ENCODE measurements at regions not wholly inside any gene's neighbourhood (a gene's known extent, or its start where the extent isn't known, plus 50 kb on each side); places are given as distances from the start of the nearest gene placed in this dataset.

- H3K27ac ChIP-seq = no peak overlapping the region
- no peaks in the 10 kb centered on the region for H3K4me1 ChIP-seq
- peaks cover 0 to 9% (median 0%) of the 10 kb centered on the region in 3 donors for H3K9me3 ChIP-seq
- peaks cover 25% of the 10 kb centered on the region for H3K27me3 ChIP-seq
- WGBS, 2 donors (ENCODE audit: low coverage in 1 of 2) = 79 to 81% methylated on average over 5 to 8 of the region's 8 CpGs
- no peak for TF ChIP-seq POLR2A (IDR thresholded peaks at IDR 0.05)
- TF ChIP-seq, protein P1, sequence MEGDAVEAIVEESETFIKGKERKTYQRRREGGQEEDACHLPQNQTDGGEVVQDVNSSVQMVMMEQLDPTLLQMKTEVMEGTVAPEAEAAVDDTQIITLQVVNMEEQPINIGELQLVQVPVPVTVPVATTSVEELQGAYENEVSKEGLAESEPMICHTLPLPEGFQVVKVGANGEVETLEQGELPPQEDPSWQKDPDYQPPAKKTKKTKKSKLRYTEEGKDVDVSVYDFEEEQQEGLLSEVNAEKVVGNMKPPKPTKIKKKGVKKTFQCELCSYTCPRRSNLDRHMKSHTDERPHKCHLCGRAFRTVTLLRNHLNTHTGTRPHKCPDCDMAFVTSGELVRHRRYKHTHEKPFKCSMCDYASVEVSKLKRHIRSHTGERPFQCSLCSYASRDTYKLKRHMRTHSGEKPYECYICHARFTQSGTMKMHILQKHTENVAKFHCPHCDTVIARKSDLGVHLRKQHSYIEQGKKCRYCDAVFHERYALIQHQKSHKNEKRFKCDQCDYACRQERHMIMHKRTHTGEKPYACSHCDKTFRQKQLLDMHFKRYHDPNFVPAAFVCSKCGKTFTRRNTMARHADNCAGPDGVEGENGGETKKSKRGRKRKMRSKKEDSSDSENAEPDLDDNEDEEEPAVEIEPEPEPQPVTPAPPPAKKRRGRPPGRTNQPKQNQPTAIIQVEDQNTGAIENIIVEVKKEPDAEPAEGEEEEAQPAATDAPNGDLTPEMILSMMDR (IDR thresholded peaks at IDR 0.05) = no peak
- no peak for TF ChIP-seq POLR2AphosphoS5 (IDR thresholded peaks at IDR 0.05)
- no peak for TF ChIP-seq EP300 (IDR thresholded peaks at IDR 0.05)
- no peak for ATAC-seq
- no peaks in the 10 kb centered on the region for H3K36me3 ChIP-seq
- H3K4me3 ChIP-seq = no peak overlapping the region
Observed at GRCh38 chr16:17563323-17564091, 92.7 kb upstream of the XYLT1 start.

DNA sequence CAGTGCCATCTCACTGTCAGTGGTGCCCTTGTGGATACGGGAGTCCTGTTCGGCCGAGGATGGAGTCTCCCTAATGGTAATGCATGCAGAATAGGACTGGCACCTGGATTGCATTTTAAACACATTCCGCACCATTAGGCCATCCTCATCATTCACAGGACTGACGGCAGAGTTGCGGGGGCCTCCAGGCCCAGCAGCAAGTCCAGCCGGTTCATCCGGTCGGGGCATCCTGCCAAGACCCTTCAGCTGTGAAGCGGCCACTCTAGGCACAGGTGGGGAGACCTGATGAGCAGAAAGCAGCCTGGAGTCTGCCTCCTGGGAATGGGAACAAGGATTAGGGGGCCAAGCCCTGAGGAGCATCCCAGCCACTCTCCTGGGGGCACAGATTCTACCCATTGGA, 90.3 kb upstream of the XYLT1 start:
- no peak overlapping the region for H3K27ac ChIP-seq
- peaks cover 0 to 6% (median 0%) of the 10 kb centered on the region in 3 donors for H3K9me3 ChIP-seq
- ATAC-seq = no peak
- WGBS, 2 donors (ENCODE audit: low coverage in 1 of 2) = 79 to 80% methylated on average over 1 to 3 of the region's 10 CpGs
- no peak overlapping the region for H3K4me3 ChIP-seq
- no peak for TF ChIP-seq POLR2AphosphoS5 (IDR thresholded peaks at IDR 0.05)
- TF ChIP-seq POLR2A (IDR thresholded peaks at IDR 0.05) = no peak
- TF ChIP-seq, protein P1 (IDR thresholded peaks at IDR 0.05) = no peak
- no peak for TF ChIP-seq EP300 (IDR thresholded peaks at IDR 0.05)
- peaks cover 25% of the 10 kb centered on the region for H3K27me3 ChIP-seq
- H3K36me3 ChIP-seq = no peaks in the 10 kb centered on the region
- no peaks in the 10 kb centered on the region for H3K4me1 ChIP-seq

DNA sequence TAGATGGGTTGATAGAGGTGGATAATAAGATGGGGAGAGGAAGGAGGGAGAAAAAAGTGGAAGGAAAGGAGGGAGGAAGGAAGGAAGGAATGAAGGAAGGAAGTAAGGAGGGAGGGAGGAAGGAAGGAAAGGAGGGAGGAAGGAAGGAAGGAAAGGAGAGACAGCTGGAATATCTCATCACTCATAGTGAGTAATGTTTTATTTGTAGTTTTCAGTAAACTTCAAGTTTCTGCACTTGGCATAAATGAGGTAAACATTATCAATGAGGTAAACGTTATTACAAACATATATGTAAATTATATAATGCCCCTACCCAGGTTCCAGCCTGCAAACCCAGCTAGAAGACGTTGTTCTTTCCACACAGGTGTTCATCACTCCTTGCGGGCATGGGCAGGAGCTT, 89.8 kb upstream of the XYLT1 start:
- Histone ChIP-seq H3K9me3 (peaks cover 0 to 1% (median 0%) of the 10 kb centered on the region in 3 donors), H3K4me1 (no peaks in the 10 kb centered on the region), H3K27me3 (peaks cover 23% of the 10 kb centered on the region), H3K27ac (no peak overlapping the region), H3K36me3 (no peaks in the 10 kb centered on the region), H3K4me3 (no peak overlapping the region)
- 59 to 75% methylated on average over 3 of the region's 3 CpGs for WGBS, 2 donors (ENCODE audit: low coverage in 1 of 2)
- no peak for ATAC-seq
- no peak for TF ChIP-seq POLR2A (IDR thresholded peaks at IDR 0.05)
- no peak for TF ChIP-seq POLR2AphosphoS5 (IDR thresholded peaks at IDR 0.05)
- TF ChIP-seq EP300 (IDR thresholded peaks at IDR 0.05) = no peak
- TF ChIP-seq, protein P1 (IDR thresholded peaks at IDR 0.05) = no peak

GRCh38 chr16:17559394-17559793, 88.6 kb upstream of the XYLT1 start:
- Histone ChIP-seq H3K27ac (no peak overlapping the region), H3K27me3 (peaks cover 22% of the 10 kb centered on the region), H3K9me3 (no peaks in the 10 kb centered on the region), H3K36me3 (no peaks in the 10 kb centered on the region), H3K4me1 (no peaks in the 10 kb centered on the region), H3K4me3 (no peak overlapping the region)
- ATAC-seq = no peak
- TF ChIP-seq POLR2A (IDR thresholded peaks at IDR 0.05) = no peak
- TF ChIP-seq EP300 (IDR thresholded peaks at IDR 0.05) = no peak
- no peak for TF ChIP-seq POLR2AphosphoS5 (IDR thresholded peaks at IDR 0.05)
- TF ChIP-seq, protein P1 (IDR thresholded peaks at IDR 0.05) = no peak
- 65 to 75% methylated on average over 3 to 6 of the region's 6 CpGs for WGBS, 2 donors (ENCODE audit: low coverage in 1 of 2)

- Histone ChIP-seq H3K36me3 (no peaks in the 10 kb centered on the region), H3K27ac (no peak overlapping the region), H3K4me1 (no peaks in the 10 kb centered on the region), H3K4me3 (no peak overlapping the region), H3K27me3 (peaks cover 21% of the 10 kb centered on the region), H3K9me3 (no peaks in the 10 kb centered on the region)
- ATAC-seq = no peak
- TF ChIP-seq POLR2AphosphoS5 (IDR thresholded peaks at IDR 0.05) (no peak), POLR2A (IDR thresholded peaks at IDR 0.05) (no peak), EP300 (IDR thresholded peaks at IDR 0.05) (no peak)
- TF ChIP-seq, protein P1 (IDR thresholded peaks at IDR 0.05) = no peak
- WGBS, 2 donors (ENCODE audit: low coverage in 1 of 2) = 40 to 65% methylated on average over 3 to 4 of the region's 5 CpGs
Observed at GRCh38 chr16:17557949-17558348, 87.2 kb upstream of the XYLT1 start.

Data from gastroesophageal sphincter (tissue), 4 donors.